Heart left ventricle (tissue), 16 donors: ENCODE measurements at regions not wholly inside any gene's neighbourhood (a gene's known extent, or its start where the extent isn't known, plus 50 kb on each side); places are given as distances from the start of the nearest gene placed in this dataset.
"Not testable (repeated sequence)": the region's sequence is repeated elsewhere in the genome, so short reads cannot be mapped to it uniquely, and the experiment has no call there.

Experiments used
- ATAC-seq, 4 donors: fragments of 200-7000 bp; cut with Tn5 transposase; one replicate each; pipeline ENCODE4 v1.9.1; 2020 to 2022; ENCODE audit warnings: moderate library complexity in 4 of 4, mild to moderate bottlenecking in 3 of 4, moderate number of reproducible peaks in 1 of 4
- DNase-seq, 5 donors: peaks; one replicate each; pipeline ENCODE4 v3.0.0-alpha.2; 2020
- H3K27ac ChIP-seq, 12 donors: fragments of 200-600 bp; sonication (generic) in 4 of 12; one replicate each; pipeline versions ENCODE4 v1.5.0 to v1.8.0; 2016 to 2022; ENCODE audit warnings: mild to moderate bottlenecking in 2 of 12
- H3K27me3 ChIP-seq, 9 donors: fragments of 200-600 bp; sonication (generic) in 2 of 9; one replicate each; pipeline versions ENCODE4 v1.5.1 to v1.8.0; 2016 to 2022; ENCODE audit warnings: mild to moderate bottlenecking in 3 of 9
- H3K36me3 ChIP-seq, 9 donors: fragments of 200-600 bp; sonication (generic) in 2 of 9; one replicate each; pipeline versions ENCODE4 v1.5.0 to v1.8.0; 2018 to 2022; ENCODE audit warnings: mild to moderate bottlenecking in 2 of 9
- H3K4me1 ChIP-seq, 12 donors: fragments of 200-600 bp; sonication (generic) in 4 of 12; one replicate each; pipeline versions ENCODE4 v1.5.0 to v1.8.0; 2016 to 2022; ENCODE audit warnings: mild to moderate bottlenecking in 3 of 12
- H3K4me3 ChIP-seq, 12 donors: fragments of 200-600 bp; sonication (generic) in 4 of 12; one replicate each; pipeline versions ENCODE4 v1.5.0 to v1.8.0; 2017 to 2022; ENCODE audit warnings: mild to moderate bottlenecking in 9 of 12, moderate library complexity in 4 of 12
- H3K9me3 ChIP-seq, 12 donors: fragments of 200-600 bp; sonication (generic) in 4 of 12; one replicate each; pipeline versions ENCODE4 v1.5.0 to v1.8.0; 2016 to 2022; ENCODE audit warnings: mild to moderate bottlenecking in 1 of 12
- POLR2A ChIP-seq, 2 donors: fragments of 450-650 bp; IDR thresholded peaks; one replicate each; pipeline ENCODE4 v1.6.1; 2017; ENCODE audit warnings: antibody characterized with exemption in 2 of 2, mild to moderate bottlenecking in 2 of 2, moderate library complexity in 2 of 2
- WGBS, 4 donors: extraction: QIAGEN DNeasy Blood & Tissue Kit in 2 of 4; methylation state at CpG; one replicate each; pipeline versions ENCODE4 v1.1.5 to v1.1.7; 2013 to 2018; 5-methylcytosine and 5-hydroxymethylcytosine counted together
- intact Hi-C, 10 donors: fragments of 100-400 bp; cut with DNase I; formaldehyde crosslinking; loops; one replicate each; pipeline versions ENCODE4 v1.11.1 to v1.14.2; 2022
- TF ChIP-seq, protein P1 (sequence below), 12 donors: fragments of 200-600 bp; sonication (generic) in 4 of 12; IDR thresholded peaks; one replicate each; pipeline versions ENCODE4 v1.5.0 to v1.8.0; 2018 to 2022; ENCODE audit warnings: antibody characterized with exemption in 12 of 12, mild to moderate bottlenecking in 5 of 12
- donor health status: ischemic (EF 13 %, LVEDD 7.1; RV severe dilation, severe dysfunction).
- donor health status: healthy with polysubstance abuse.
- donor health status: DM: no; HTN: yes; CAD: no.
- donor health status: DM: no; HTN: no; CAD: no.
- donor health status: ischemic (EF 25% LVEDD 6.9; RV normal size, moderate dysfunction).
- donor health status: ischemic (EF 25% LVEDD 5.7; RV mildly dilated, moderate dysfunction).
- donor health status: healthy.
- donor health status: DM: yes; HTN: yes; CAD: no.
- donor health status: ischemic (EF 35%, LVEDD 5.7; RV mildly dilated, moderate dysfunction).
- donor health status: nonischemic (EF 11% LVEDD 7.7; RV severe dilation, severe dysfunction).
- donor health status: DM: yes; HTN: yes; CAD: no.
- donor health status: PGD.
- donor health status: ischemic (EF 29% LVEDD 5.4; RV normal size, mild dysfunction).
- donor health status: nonischemic (EF 23%, LVEDD 6.1; RV moderate dilation, normal function).

DNA sequence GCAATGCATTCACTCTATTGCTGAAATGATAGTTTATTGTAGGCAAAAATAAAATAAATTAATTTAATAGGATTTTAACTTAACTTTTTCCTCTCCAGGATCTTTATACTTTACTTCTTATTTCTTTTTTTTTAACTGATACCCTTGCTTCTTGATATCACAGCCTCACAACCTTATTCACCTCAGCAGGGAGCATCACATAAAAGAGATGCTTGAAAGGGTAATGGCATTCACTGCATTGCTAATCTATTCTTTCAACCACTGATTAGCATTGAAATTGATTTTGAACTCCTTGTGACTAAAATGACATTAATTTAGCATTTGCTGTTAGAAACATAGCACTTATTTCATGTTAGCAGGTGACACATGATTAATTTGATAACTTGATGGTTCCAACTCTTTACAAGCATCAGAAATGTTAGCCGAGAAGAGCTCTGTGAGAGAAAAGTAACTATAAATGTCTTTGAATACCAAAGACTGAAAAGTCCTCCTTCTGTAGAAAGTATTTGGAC, 689.5 kb upstream of the MGAT4C start:
- H3K27me3 ChIP-seq = no peaks in the 10 kb centered on the region
- ATAC-seq = no peak
- H3K4me1 ChIP-seq = no peaks in the 10 kb centered on the region
- no peaks in the 10 kb centered on the region for H3K36me3 ChIP-seq
- no peak for TF ChIP-seq POLR2A (IDR thresholded peaks at IDR 0.05)
- TF ChIP-seq, protein P1, sequence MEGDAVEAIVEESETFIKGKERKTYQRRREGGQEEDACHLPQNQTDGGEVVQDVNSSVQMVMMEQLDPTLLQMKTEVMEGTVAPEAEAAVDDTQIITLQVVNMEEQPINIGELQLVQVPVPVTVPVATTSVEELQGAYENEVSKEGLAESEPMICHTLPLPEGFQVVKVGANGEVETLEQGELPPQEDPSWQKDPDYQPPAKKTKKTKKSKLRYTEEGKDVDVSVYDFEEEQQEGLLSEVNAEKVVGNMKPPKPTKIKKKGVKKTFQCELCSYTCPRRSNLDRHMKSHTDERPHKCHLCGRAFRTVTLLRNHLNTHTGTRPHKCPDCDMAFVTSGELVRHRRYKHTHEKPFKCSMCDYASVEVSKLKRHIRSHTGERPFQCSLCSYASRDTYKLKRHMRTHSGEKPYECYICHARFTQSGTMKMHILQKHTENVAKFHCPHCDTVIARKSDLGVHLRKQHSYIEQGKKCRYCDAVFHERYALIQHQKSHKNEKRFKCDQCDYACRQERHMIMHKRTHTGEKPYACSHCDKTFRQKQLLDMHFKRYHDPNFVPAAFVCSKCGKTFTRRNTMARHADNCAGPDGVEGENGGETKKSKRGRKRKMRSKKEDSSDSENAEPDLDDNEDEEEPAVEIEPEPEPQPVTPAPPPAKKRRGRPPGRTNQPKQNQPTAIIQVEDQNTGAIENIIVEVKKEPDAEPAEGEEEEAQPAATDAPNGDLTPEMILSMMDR (IDR thresholded peaks at IDR 0.05) = no peak
- no peaks in the 10 kb centered on the region for H3K9me3 ChIP-seq
- DNase-seq = no peak
- no peak overlapping the region for H3K27ac ChIP-seq
- intact Hi-C loops = no loop called here
- no peak overlapping the region for H3K4me3 ChIP-seq
- WGBS, 4 donors = 70 to 86% (median 75%) methylated on average over 1 of the region's 1 CpG

DNA sequence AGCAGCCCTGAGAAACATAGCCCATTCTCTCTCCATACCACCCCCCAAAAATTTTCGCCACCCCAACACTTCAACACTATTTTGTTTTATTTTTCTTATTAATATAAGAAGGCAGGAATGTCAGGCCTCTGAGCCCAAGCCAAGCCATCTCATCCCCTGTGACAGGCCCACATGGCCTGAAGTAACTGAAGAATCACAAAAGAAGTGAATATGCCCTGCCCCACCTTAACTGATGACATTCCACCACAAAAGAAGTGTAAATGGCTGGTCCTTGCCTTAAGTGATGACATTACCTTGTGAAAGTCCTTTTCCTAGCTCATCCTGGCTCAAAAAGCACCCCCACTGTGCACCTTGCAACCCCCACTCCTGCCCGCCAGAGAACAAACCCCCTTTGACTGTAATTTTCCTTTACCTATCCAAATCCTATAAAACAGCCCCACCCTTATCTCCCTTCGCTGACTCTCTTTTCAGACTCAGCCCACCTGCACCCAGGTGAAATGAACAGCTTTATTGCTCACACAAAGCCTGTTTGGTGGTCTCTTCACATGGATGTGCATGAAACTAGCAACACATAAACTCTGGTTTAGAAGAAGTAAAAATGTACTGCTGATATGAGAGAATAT, 688.1 kb upstream of the MGAT4C start:
- WGBS, 4 donors = 72 to 83% (median 79%) methylated on average over 3 of the region's 3 CpGs
- DNase-seq, H3K27ac ChIP-seq, H3K4me1 ChIP-seq, H3K4me3 ChIP-seq, H3K9me3 ChIP-seq, H3K27me3 ChIP-seq, intact Hi-C loops, ATAC-seq, H3K36me3 ChIP-seq: not testable (repeated sequence)

DNA sequence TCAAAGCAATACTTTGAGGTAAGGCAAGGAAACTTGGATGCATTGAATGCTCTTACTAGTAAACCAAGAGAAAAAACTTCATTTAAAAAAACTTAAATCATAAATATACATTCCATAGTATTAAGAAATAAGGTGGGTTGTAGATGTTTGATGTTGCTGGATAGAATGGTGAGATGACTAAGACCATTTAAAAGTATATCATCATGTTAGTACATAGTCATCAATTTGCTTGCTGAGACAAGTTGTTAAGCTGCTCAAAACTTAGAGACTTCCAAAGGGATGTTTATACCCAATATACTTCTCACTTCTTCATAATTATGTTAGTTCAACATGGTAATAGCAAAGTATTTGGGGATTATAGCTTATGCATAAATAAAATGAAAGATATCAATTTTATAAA, 675.5 kb upstream of the MGAT4C start:
- H3K36me3 ChIP-seq = no peaks in the 10 kb centered on the region
- TF ChIP-seq POLR2A (IDR thresholded peaks at IDR 0.05) = no peak
- TF ChIP-seq, protein P1 (IDR thresholded peaks at IDR 0.05) = no peak
- H3K9me3 ChIP-seq = no peaks in the 10 kb centered on the region
- DNase-seq = no peak
- intact Hi-C loops = no loop called here
- no peak for ATAC-seq
- no peak overlapping the region for H3K27ac ChIP-seq
- no peaks in the 10 kb centered on the region for H3K4me1 ChIP-seq
- H3K27me3 ChIP-seq = no peaks in the 10 kb centered on the region
- no peak overlapping the region for H3K4me3 ChIP-seq

DNA sequence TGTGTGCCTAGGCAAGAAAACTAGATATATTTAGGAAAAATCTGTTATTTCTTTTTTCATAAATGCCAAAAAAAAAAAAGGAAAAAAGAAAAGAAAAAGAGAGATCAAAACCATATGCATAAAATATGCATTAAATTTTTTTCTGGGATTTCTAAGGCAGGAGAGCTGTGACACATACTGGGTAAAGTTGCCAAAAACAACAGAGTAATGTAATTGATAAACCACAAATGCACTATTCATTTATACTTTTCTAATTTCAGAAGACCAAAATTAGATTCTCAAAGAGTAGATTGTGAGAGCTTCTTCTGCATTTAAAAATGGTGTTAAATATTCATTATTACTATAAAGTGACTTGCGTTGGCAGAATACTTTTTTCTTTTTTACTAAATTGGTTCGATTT, 673.8 kb upstream of the MGAT4C start:
- H3K4me3 ChIP-seq = no peak overlapping the region
- intact Hi-C loops = loop anchor here in 1 of 10 donors (10.0 kb wide), 1 partner anchor 665 kb away; no protein-coding TSS in a partner anchor
- no peak for DNase-seq
- H3K9me3 ChIP-seq = no peaks in the 10 kb centered on the region
- no peaks in the 10 kb centered on the region for H3K36me3 ChIP-seq
- no peaks in the 10 kb centered on the region for H3K4me1 ChIP-seq
- TF ChIP-seq POLR2A (IDR thresholded peaks at IDR 0.05) = no peak
- TF ChIP-seq, protein P1 (IDR thresholded peaks at IDR 0.05) = no peak
- WGBS, 4 donors = 76 to 86% (median 79%) methylated on average over 2 of the region's 2 CpGs
- no peak overlapping the region for H3K27ac ChIP-seq
- no peak for ATAC-seq
- no peaks in the 10 kb centered on the region for H3K27me3 ChIP-seq

DNA sequence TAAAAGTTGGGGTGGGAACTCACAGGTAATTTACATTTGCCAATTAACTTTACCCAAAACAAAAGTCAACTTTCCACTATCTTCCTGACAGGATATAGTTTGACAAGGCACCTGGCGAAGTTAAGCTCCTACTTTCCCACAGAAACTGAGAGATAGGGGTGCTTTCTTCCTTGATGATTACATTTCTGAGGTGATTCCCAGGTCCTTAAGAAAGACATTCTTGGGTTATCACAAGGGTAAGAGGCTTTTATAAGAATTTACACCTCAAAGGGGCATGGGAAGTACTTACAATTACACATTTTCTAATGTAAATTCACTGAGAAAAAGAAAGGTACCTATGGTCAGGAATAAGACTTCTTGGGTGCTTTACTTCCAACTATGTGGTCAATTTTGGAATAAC, 660.9 kb upstream of the MGAT4C start:
- no peaks in the 10 kb centered on the region for H3K9me3 ChIP-seq
- H3K27ac ChIP-seq = no peak overlapping the region
- 78 to 87% (median 82%) methylated on average over 1 of the region's 1 CpG for WGBS, 4 donors
- DNase-seq (no peak), ATAC-seq (no peak)
- intact Hi-C loops = no loop called here
- TF ChIP-seq, protein P1 (IDR thresholded peaks at IDR 0.05) = no peak
- no peak for TF ChIP-seq POLR2A (IDR thresholded peaks at IDR 0.05)
- H3K27me3 ChIP-seq = no peaks in the 10 kb centered on the region
- no peaks in the 10 kb centered on the region for H3K4me1 ChIP-seq
- no peak overlapping the region for H3K4me3 ChIP-seq
- no peaks in the 10 kb centered on the region for H3K36me3 ChIP-seq
